DND-41 (cell line): ENCODE measurements at regions not wholly inside any gene's neighbourhood (a gene's known extent, or its start where the extent isn't known, plus 50 kb on each side); places are given as distances from the start of the nearest gene placed in this dataset.

Experiments
- ATAC-seq: fragments of 200-7000 bp; cut with Tn5 transposase; 3 replicates; pipeline ENCODE4 v1.9.1; 2021; ENCODE audit warnings: low read depth; ENCODE audit not compliant: insufficient read depth
- DNase-seq: peaks from one replicate; pipeline ENCODE4 v3.0.0-alpha.2; 2020
- H2AFZ ChIP-seq: 2 replicates; pipeline ENCODE4 v1.6.0; 2012; ENCODE audit warnings: low read depth, low read length
- H3K27ac ChIP-seq: 2 replicates; pipeline ENCODE4 v1.5.1; 2012; ENCODE audit warnings: low read length, inconsistent platforms
- H3K27me3 ChIP-seq: fragments of 200-600 bp; sonication (generic); 2 replicates; pipeline ENCODE4 v1.6.0; 2012; ENCODE audit warnings: low read length, mild to moderate bottlenecking, inconsistent platforms; ENCODE audit not compliant: insufficient read depth, poor library complexity
- H3K36me3 ChIP-seq: 2 replicates; pipeline ENCODE4 v1.5.1; 2012; ENCODE audit warnings: low read length, inconsistent platforms; ENCODE audit not compliant: insufficient read depth
- H3K4me1 ChIP-seq: 2 replicates; pipeline ENCODE4 v1.5.1; 2012; ENCODE audit warnings: mild to moderate bottlenecking, low read length; ENCODE audit not compliant: insufficient read depth
- H3K4me2 ChIP-seq: 2 replicates; pipeline ENCODE4 v1.6.0; 2012; ENCODE audit warnings: mild to moderate bottlenecking, moderate library complexity, low read length, inconsistent platforms; ENCODE audit not compliant: insufficient read depth
- H3K4me3 ChIP-seq, 2 experiments: fragments of 200-600 bp in 1 of 2; shearing (Covaris generic) in 1 of 2; 2 replicates each; pipeline ENCODE4 v1.5.1; 2012 to 2016; ENCODE audit warnings: inconsistent platforms in 2 of 2, low read length in 2 of 2, mild to moderate bottlenecking in 2 of 2, low read depth in 1 of 2, moderate library complexity in 1 of 2
- H3K79me2 ChIP-seq: 2 replicates; pipeline ENCODE4 v1.6.0; 2012; ENCODE audit warnings: low read length, inconsistent platforms; ENCODE audit not compliant: insufficient read depth
- H3K9ac ChIP-seq: 2 replicates; pipeline ENCODE4 v1.6.0; 2012; ENCODE audit warnings: low read depth, mild to moderate bottlenecking, inconsistent platforms, low read length, moderate library complexity
- H3K9me3 ChIP-seq: 2 replicates; pipeline ENCODE4 v1.5.1; 2012; ENCODE audit warnings: low read length, moderate library complexity, mild to moderate bottlenecking, inconsistent platforms; ENCODE audit not compliant: insufficient read depth, severe bottlenecking
- H4K20me1 ChIP-seq: 2 replicates; pipeline ENCODE4 v1.6.0; 2012; ENCODE audit warnings: low read length; ENCODE audit not compliant: insufficient read depth
- EZH2 ChIP-seq: IDR thresholded peaks from 3 replicates; pipeline ENCODE4 v1.6.1; 2012; ENCODE audit warnings: borderline replicate concordance, low read depth, mild to moderate bottlenecking, moderate library complexity, low read length, inconsistent platforms; ENCODE audit not compliant: severe bottlenecking
- TF ChIP-seq, protein P1 (sequence below): IDR thresholded peaks from 2 replicates; pipeline ENCODE4 v1.5.1; 2012; ENCODE audit warnings: borderline replicate concordance, low read length, moderate library complexity, mild to moderate bottlenecking; ENCODE audit not compliant: poor library complexity, severe bottlenecking; ENCODE audit errors: extremely low read depth

- DNase-seq (no peak), ATAC-seq (no peak)
- no peaks in the 10 kb centered on the region for H3K36me3 ChIP-seq
- H3K27ac ChIP-seq, result no peak overlapping the region
- H3K9ac ChIP-seq, result no peak overlapping the region
- no peak overlapping the region for H3K4me3 ChIP-seq
- TF ChIP-seq EZH2, result no peak
- TF ChIP-seq, protein P1, sequence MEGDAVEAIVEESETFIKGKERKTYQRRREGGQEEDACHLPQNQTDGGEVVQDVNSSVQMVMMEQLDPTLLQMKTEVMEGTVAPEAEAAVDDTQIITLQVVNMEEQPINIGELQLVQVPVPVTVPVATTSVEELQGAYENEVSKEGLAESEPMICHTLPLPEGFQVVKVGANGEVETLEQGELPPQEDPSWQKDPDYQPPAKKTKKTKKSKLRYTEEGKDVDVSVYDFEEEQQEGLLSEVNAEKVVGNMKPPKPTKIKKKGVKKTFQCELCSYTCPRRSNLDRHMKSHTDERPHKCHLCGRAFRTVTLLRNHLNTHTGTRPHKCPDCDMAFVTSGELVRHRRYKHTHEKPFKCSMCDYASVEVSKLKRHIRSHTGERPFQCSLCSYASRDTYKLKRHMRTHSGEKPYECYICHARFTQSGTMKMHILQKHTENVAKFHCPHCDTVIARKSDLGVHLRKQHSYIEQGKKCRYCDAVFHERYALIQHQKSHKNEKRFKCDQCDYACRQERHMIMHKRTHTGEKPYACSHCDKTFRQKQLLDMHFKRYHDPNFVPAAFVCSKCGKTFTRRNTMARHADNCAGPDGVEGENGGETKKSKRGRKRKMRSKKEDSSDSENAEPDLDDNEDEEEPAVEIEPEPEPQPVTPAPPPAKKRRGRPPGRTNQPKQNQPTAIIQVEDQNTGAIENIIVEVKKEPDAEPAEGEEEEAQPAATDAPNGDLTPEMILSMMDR, result no peak
- no peak overlapping the region for H3K4me2 ChIP-seq
- no peaks in the 10 kb centered on the region for H3K4me1 ChIP-seq
- no peaks in the 10 kb centered on the region for H3K27me3 ChIP-seq
- H2AFZ ChIP-seq, result no peak overlapping the region
- H3K79me2 ChIP-seq, result no peaks in the 10 kb centered on the region
- H3K9me3 ChIP-seq, result no peaks in the 10 kb centered on the region
- H4K20me1 ChIP-seq, result no peaks in the 10 kb centered on the region
Measured at GRCh38 chr18:33914399-33914798, 310.3 kb downstream of the NOL4 start.

GRCh38 chr18:33906046-33906445 is 318.7 kb downstream of the NOL4 start:
- Histone ChIP-seq H3K27me3 (no peaks in the 10 kb centered on the region), H3K36me3 (no peaks in the 10 kb centered on the region), H3K9me3 (peaks cover 25% of the 10 kb centered on the region), H3K79me2 (no peaks in the 10 kb centered on the region), H2AFZ (no peak overlapping the region), H3K4me2 (no peak overlapping the region), H4K20me1 (no peaks in the 10 kb centered on the region), H3K4me1 (no peaks in the 10 kb centered on the region), H3K4me3 (no peak overlapping the region), H3K27ac (no peak overlapping the region), H3K9ac (no peak overlapping the region)
- ATAC-seq (no peak), DNase-seq (no peak)
- no peak for TF ChIP-seq EZH2

GRCh38 chr18:33901894-33902512 is 322.7 kb downstream of the NOL4 start:
- Histone ChIP-seq H4K20me1 (no peaks in the 10 kb centered on the region), H3K27me3 (no peaks in the 10 kb centered on the region), H3K4me3 (no peak overlapping the region), H3K79me2 (no peaks in the 10 kb centered on the region), H3K9me3 (peaks cover 25% of the 10 kb centered on the region), H3K9ac (no peak overlapping the region), H3K36me3 (no peaks in the 10 kb centered on the region), H3K27ac (no peak overlapping the region), H3K4me1 (no peaks in the 10 kb centered on the region), H3K4me2 (no peak overlapping the region), H2AFZ (no peak overlapping the region)
- DNase-seq (no peak), ATAC-seq (no peak)
- no peak for TF ChIP-seq EZH2
- TF ChIP-seq, protein P1, result no peak

DNA sequence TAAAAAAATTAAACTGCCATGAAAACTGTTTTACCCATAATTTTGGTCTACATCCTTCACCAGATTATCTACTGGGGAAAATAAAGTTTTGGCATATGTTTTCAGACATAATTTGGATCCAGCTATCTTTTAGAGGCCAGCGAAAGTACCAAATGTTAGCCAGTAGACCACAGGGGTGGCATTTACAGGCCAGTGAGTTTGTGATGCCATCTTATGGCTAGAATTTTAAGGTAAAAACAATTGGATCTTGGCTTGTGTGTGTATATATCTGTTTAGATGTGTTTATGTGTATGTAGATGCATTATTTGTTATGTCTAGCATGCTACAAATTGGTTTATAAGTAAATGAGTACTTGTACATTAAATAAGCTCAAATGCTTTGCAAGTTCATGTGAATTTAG is 322.6 kb downstream of the ASXL3 start:
- H3K9me3 ChIP-seq, result peaks cover 25% of the 10 kb centered on the region
- H4K20me1 ChIP-seq, result no peaks in the 10 kb centered on the region
- H3K9ac ChIP-seq, result no peak overlapping the region
- H3K27me3 ChIP-seq, result no peaks in the 10 kb centered on the region
- H3K27ac ChIP-seq, result no peak overlapping the region
- H2AFZ ChIP-seq, result no peak overlapping the region
- H3K79me2 ChIP-seq, result no peaks in the 10 kb centered on the region
- no peak for ATAC-seq
- TF ChIP-seq, protein P1, result no peak
- no peak for TF ChIP-seq EZH2
- H3K36me3 ChIP-seq, result no peaks in the 10 kb centered on the region
- DNase-seq, result no peak
- H3K4me3 ChIP-seq, result no peak overlapping the region
- H3K4me2 ChIP-seq, result no peak overlapping the region
- H3K4me1 ChIP-seq, result no peaks in the 10 kb centered on the region
